SK-N-SH treated with all-trans-retinoic acid at 6 μM for 48 hours (cell line): ENCODE measurements at regions not wholly inside any gene's neighbourhood (a gene's known extent, or its start where the extent isn't known, plus 50 kb on each side); places are given as distances from the start of the nearest gene placed in this dataset.

Source experiments
- ARNTL ChIP-seq: fragments of 450-650 bp; formaldehyde crosslinking; IDR thresholded peaks from 2 replicates; pipeline ENCODE4 v1.5.0; 2020; ENCODE audit warnings: low read depth, mild to moderate bottlenecking, moderate library complexity, borderline replicate concordance
- BACH2 ChIP-seq: fragments of 250-450 bp; sonication (Bioruptor Pico); IDR thresholded peaks from 2 replicates; pipeline ENCODE4 v1.9.0; 2021; ENCODE audit warnings: mild to moderate bottlenecking, borderline replicate concordance
- CREB5 ChIP-seq: fragments of 250-450 bp; sonication (Bioruptor Pico); IDR thresholded peaks from 2 replicates; pipeline ENCODE4 v1.5.1; 2020; ENCODE audit warnings: low read depth, mild to moderate bottlenecking, moderate library complexity
- CSDC2 ChIP-seq: fragments of 250-450 bp; sonication (Bioruptor Pico); IDR thresholded peaks from 2 replicates; pipeline ENCODE4 v1.5.0; 2020; ENCODE audit warnings: mild to moderate bottlenecking, moderate library complexity
- OSR1 ChIP-seq: fragments of 250-450 bp; sonication (Bioruptor Pico); IDR thresholded peaks from 2 replicates; pipeline ENCODE4 v1.8.0; 2022; ENCODE audit warnings: moderate library complexity, mild to moderate bottlenecking, inconsistent platforms
- PATZ1 ChIP-seq: fragments of 250-450 bp; sonication (Bioruptor Pico); IDR thresholded peaks from 2 replicates; pipeline ENCODE4 v1.8.0; 2020; ENCODE audit warnings: mild to moderate bottlenecking, moderate library complexity, borderline replicate concordance
- TCF4 ChIP-seq: fragments of 250-450 bp; sonication (Bioruptor Pico); IDR thresholded peaks from 2 replicates; pipeline ENCODE4 v1.8.0; 2021; ENCODE audit warnings: mild to moderate bottlenecking, moderate library complexity, borderline replicate concordance
- TOX ChIP-seq: fragments of 250-450 bp; sonication (Bioruptor Pico); IDR thresholded peaks from 2 replicates; pipeline ENCODE4 v1.8.0; 2021; ENCODE audit warnings: mild to moderate bottlenecking, moderate library complexity, borderline replicate concordance
- TSHZ2 ChIP-seq: fragments of 250-450 bp; sonication (Bioruptor Pico); IDR thresholded peaks from 2 replicates; pipeline ENCODE4 v1.5.0; 2020; ENCODE audit warnings: mild to moderate bottlenecking, moderate library complexity
- ZC3H10 ChIP-seq: fragments of 250-450 bp; sonication (Bioruptor Pico); IDR thresholded peaks from 2 replicates; pipeline ENCODE4 v1.5.1; 2021; ENCODE audit warnings: mild to moderate bottlenecking, moderate library complexity
- ZFP30 ChIP-seq: fragments of 450-650 bp; formaldehyde crosslinking; IDR thresholded peaks from 2 replicates; pipeline ENCODE4 v1.5.0; 2022; ENCODE audit warnings: mild to moderate bottlenecking, moderate library complexity
- ZNF565 ChIP-seq: fragments of 450-650 bp; formaldehyde crosslinking; conservative IDR thresholded peaks from 2 replicates; pipeline ENCODE4 v1.5.0; 2020; ENCODE audit warnings: low read depth, mild to moderate bottlenecking, moderate library complexity
- ZNF8 ChIP-seq: fragments of 450-650 bp; formaldehyde crosslinking; IDR thresholded peaks from 2 replicates; pipeline ENCODE4 v1.5.0; 2020; ENCODE audit warnings: mild to moderate bottlenecking, moderate library complexity

- TF ChIP-seq ZNF565 (CRISPR knock-in tag) (no peak), ZNF8 (CRISPR knock-in tag) (no peak), OSR1 (CRISPR knock-in tag) (no peak), ZFP30 (CRISPR knock-in tag) (no peak), ARNTL (CRISPR knock-in tag) (no peak), TSHZ2 (CRISPR knock-in tag) (no peak), CREB5 (CRISPR knock-in tag) (no peak), BACH2 (no peak), ZC3H10 (no peak), TOX (no peak), PATZ1 (CRISPR knock-in tag) (no peak), CSDC2 (no peak), TCF4 (CRISPR knock-in tag) (no peak)
Measured at GRCh38 chr11:130571947-130572584, 123.6 kb downstream of the ADAMTS15 start.
